HFFc6 (cell line): ENCODE measurements at regions not wholly inside any gene's neighbourhood (a gene's known extent, or its start where the extent isn't known, plus 50 kb on each side); places are given as distances from the start of the nearest gene placed in this dataset.

Source experiments
- DNase-seq: peaks from one replicate; pipeline ENCODE4 v3.0.0-alpha.2; 2018
- H3K27ac Mint-ChIP-seq: 2 replicates; pipeline ENCODE4 v1.8.0; 2020; ENCODE audit warnings: mild to moderate bottlenecking, mixed read lengths
- H3K27me3 Mint-ChIP-seq: 2 replicates; pipeline ENCODE4 v1.8.0; 2021; ENCODE audit warnings: mild to moderate bottlenecking, moderate library complexity, mixed read lengths; ENCODE audit not compliant: insufficient read depth
- H3K36me3 Mint-ChIP-seq: 2 replicates; pipeline ENCODE4 v1.8.0; 2021; ENCODE audit warnings: low read depth, mixed read lengths
- H3K4me1 Mint-ChIP-seq: 2 replicates; pipeline ENCODE4 v1.8.0; 2020; ENCODE audit warnings: low read depth, mixed read lengths
- H3K4me3 Mint-ChIP-seq: 2 replicates; pipeline ENCODE4 v1.8.0; 2020; ENCODE audit warnings: mild to moderate bottlenecking, moderate library complexity, mixed read lengths
- H3K9me3 Mint-ChIP-seq: 2 replicates; pipeline ENCODE4 v1.8.0; 2020; ENCODE audit warnings: mild to moderate bottlenecking, mixed read lengths
- TF ChIP-seq, protein P1 (sequence below): fragments of 200-600 bp; sonication (generic); IDR thresholded peaks from 2 replicates; pipeline ENCODE4 v1.5.0; 2021; ENCODE audit warnings: antibody characterized with exemption, mild to moderate bottlenecking

DNA sequence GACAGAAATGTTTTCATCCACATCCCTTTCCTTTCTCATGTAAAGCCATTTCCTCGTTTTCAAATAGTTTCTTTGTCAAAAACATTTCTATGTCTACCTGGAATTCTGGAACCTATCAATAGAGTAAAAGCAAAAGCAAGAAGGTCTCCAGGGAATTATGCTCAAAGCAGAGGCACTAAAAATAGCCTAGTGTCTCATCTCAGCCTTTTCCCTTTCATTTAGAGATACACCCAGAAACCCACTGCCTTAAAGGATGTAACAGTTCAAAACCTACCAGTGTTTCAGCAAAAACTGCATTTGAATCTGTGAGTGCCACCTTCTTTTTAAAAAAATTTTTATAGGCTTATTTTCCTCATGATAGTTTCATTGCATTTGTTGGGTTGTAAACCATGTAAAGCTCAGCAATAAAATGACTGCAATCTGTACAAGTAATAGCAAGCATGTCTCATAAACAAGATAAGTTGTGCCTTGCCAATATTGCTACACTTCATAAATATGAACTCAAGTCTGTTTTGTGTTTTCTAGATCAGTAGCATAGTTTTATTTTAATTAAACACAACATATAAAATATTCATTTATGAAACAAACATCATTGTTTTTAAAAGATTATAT, 927.3 kb upstream of the ACVR2A start:
- no peaks in the 10 kb centered on the region; the same call in 1 of the 2 replicates for H3K36me3 Mint-ChIP-seq
- TF ChIP-seq, protein P1, sequence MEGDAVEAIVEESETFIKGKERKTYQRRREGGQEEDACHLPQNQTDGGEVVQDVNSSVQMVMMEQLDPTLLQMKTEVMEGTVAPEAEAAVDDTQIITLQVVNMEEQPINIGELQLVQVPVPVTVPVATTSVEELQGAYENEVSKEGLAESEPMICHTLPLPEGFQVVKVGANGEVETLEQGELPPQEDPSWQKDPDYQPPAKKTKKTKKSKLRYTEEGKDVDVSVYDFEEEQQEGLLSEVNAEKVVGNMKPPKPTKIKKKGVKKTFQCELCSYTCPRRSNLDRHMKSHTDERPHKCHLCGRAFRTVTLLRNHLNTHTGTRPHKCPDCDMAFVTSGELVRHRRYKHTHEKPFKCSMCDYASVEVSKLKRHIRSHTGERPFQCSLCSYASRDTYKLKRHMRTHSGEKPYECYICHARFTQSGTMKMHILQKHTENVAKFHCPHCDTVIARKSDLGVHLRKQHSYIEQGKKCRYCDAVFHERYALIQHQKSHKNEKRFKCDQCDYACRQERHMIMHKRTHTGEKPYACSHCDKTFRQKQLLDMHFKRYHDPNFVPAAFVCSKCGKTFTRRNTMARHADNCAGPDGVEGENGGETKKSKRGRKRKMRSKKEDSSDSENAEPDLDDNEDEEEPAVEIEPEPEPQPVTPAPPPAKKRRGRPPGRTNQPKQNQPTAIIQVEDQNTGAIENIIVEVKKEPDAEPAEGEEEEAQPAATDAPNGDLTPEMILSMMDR = no peak
- H3K9me3 Mint-ChIP-seq = peaks cover 18% of the 10 kb centered on the region
- H3K4me1 Mint-ChIP-seq = no peaks in the 10 kb centered on the region
- no peak overlapping the region for H3K4me3 Mint-ChIP-seq
- DNase-seq = no peak
- H3K27me3 Mint-ChIP-seq = no peaks in the 10 kb centered on the region
- H3K27ac Mint-ChIP-seq = no peak overlapping the region

DNA sequence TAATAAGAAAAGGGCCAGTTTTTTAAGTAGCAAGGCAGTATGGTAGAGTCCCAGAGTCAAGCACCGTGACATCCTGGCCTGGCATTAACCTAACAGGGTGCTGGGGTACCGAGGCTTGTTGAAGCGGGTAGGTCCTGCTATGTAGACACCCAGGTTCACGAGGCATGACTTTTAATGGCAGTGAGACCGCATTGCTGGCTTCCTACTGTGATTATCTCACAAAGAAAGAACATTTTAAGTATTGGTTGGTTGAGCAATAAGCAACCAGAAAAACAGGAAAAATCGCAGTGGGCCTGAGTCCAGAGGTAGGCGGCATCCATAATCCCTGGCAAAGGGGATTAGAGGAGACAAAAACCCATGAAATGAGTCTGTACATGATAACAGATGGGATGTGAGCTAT, 927.9 kb upstream of the ACVR2A start:
- TF ChIP-seq, protein P1 = no peak
- Mint-ChIP-seq H3K4me1 (no peaks in the 10 kb centered on the region), H3K9me3 (peaks cover 21% of the 10 kb centered on the region)

DNA sequence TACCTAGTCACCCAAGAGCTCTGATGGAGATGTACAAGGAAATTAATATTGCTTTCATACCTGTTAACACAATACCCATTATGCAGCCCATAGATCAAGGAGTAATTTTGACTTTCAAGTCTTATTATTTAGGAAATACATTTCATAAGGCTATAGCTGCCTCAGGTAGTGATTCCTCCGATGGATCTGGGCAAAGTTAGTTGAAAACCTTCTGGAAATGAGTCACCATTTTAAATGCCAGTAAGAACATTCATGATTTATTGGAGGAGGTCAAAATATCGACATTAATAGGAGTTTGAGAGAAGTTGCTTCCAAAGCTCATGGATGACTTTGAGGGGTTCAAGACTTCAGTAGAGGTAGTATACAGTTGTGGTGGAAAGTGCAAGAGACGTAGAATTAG, 931.4 kb upstream of the ACVR2A start:
- Mint-ChIP-seq H3K9me3 (peaks cover 27% of the 10 kb centered on the region), H3K4me3 (no peak overlapping the region), H3K36me3 (no peaks in the 10 kb centered on the region), H3K27ac (no peak overlapping the region), H3K4me1 (no peaks in the 10 kb centered on the region), H3K27me3 (no peaks in the 10 kb centered on the region)
- DNase-seq = no peak
- TF ChIP-seq, protein P1 = no peak

More for the DNA sequence above, 927.9 kb upstream of the ACVR2A start:
- Mint-ChIP-seq H3K4me3 (no peak overlapping the region), H3K27ac (no peak overlapping the region), H3K27me3 (no peaks in the 10 kb centered on the region), H3K36me3 (no peaks in the 10 kb centered on the region)
- no peak for DNase-seq

DNA sequence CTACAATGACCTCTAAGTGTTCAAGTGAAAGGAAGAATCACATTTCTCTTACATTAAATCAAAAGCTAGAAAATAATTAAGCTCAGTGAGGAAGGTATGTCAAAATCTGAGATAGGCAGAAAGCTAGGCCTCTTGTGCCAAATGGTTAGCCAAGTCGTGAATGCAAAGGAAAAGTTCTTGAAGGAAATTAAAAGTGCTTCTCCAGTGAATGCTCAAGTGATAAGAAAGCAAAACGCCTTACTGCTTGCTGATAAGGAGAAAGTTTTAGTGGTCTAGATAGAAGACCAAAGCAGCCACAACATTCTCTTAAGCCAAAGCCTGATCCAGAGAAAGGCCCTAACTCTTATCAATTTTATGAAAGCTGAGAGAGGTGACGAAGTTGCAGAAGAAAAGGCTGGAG, 932.3 kb upstream of the ACVR2A start:
- Mint-ChIP-seq H3K4me1 (no peaks in the 10 kb centered on the region), H3K27ac (no peak overlapping the region), H3K4me3 (no peak overlapping the region), H3K9me3 (peaks cover 27% of the 10 kb centered on the region), H3K36me3 (no peaks in the 10 kb centered on the region), H3K27me3 (no peaks in the 10 kb centered on the region)
- no peak for DNase-seq
- TF ChIP-seq, protein P1 = no peak

DNA sequence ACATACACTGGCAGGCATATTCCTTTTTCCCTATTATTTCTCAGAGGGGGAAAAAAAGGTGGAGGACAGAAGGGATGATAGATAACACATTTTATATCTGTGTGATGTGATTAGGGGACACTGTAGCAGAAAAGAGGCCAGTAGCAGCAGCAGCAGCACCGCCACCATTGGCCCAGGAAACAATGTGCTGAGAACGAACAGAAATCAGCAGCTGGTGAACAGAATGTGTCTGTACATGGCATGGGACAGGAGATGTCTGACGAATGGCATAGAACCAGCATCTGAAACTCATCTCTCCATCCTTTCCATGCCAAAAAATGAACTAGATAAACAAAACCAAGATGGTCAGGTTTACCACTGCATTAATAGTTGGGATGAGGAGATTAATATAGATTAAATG, 936.1 kb upstream of the ACVR2A start:
- TF ChIP-seq, protein P1 = no peak
- Mint-ChIP-seq H3K27ac (no peak overlapping the region), H3K36me3 (no peaks in the 10 kb centered on the region)

DNA sequence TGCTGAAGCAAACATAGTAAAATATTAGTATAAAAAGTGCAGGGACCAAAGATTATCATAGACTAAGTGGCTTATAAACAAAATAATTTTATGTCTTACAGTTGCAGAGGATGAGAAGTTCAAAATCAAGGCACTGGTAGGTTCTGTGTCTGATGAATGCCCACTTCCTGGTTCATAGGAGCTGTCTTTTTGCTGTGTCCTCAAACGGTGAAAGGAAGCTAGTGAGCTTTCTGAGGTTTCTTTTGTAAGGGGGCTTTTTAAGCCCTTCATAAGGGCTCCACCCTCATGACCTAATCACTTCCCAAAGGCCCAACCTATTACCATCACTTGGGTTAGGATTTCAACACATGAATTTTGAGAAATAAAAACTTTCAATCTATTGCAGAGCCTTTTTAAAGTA, 946.7 kb upstream of the ACVR2A start:
- Mint-ChIP-seq H3K27me3 (no peaks in the 10 kb centered on the region; the same call in 1 of the 2 replicates), H3K27ac (no peak overlapping the region), H3K36me3 (no peaks in the 10 kb centered on the region), H3K4me3 (no peak overlapping the region), H3K9me3 (peaks cover 38% of the 10 kb centered on the region), H3K4me1 (no peaks in the 10 kb centered on the region)
- TF ChIP-seq, protein P1 = no peak
- DNase-seq = no peak

More for the DNA sequence above, 936.1 kb upstream of the ACVR2A start:
- no peak overlapping the region for H3K4me3 Mint-ChIP-seq
- DNase-seq = no peak
- H3K27me3 Mint-ChIP-seq = no peaks in the 10 kb centered on the region
- H3K9me3 Mint-ChIP-seq = peaks cover 37% of the 10 kb centered on the region
- H3K4me1 Mint-ChIP-seq = no peaks in the 10 kb centered on the region
